HG03457 (cell line): ENCODE measurements at regions not wholly inside any gene's neighbourhood (a gene's known extent, or its start where the extent isn't known, plus 50 kb on each side); places are given as distances from the start of the nearest gene placed in this dataset.
"Not testable (repeated sequence)": the region's sequence is repeated elsewhere in the genome, so short reads cannot be mapped to it uniquely, and the experiment has no call there.

Source experiments
- ATAC-seq: cut with Tn5 transposase; IDR thresholded peaks from one replicate; pipeline ENCODE4 v1.9.1; 2021; ENCODE audit warnings: moderate number of reproducible peaks; ENCODE audit not compliant: unreplicated experiment

- no peak for ATAC-seq
Measured at GRCh38 chr4:83929550-83929949, 393.6 kb downstream of the GPAT3 start.

GRCh38 chr4:83926950-83927349 lies 391.0 kb downstream of the GPAT3 start:
- no peak for ATAC-seq

DNA sequence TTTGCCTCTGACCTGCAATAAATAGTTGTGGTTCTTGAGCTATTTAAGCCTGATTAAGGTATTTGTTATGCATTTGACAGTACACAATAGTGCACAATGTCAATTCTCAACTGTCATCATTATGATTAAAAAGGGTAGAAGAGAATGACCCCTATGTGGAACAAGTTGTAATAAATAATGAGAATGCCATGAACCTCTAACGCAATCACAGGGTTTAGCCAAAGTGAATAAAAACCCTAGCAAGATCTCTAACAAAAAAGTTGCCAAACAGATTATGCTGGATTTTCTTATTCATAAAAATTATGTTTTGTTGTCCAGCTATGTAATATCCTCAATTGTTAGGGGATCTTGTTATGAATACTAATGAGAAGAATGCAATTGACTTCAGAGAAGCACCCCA lies 387.4 kb downstream of the GPAT3 start:
- ATAC-seq = no peak

- no peak for ATAC-seq
Measured at GRCh38 chr4:83922402-83922801, 386.5 kb downstream of the GPAT3 start.

DNA sequence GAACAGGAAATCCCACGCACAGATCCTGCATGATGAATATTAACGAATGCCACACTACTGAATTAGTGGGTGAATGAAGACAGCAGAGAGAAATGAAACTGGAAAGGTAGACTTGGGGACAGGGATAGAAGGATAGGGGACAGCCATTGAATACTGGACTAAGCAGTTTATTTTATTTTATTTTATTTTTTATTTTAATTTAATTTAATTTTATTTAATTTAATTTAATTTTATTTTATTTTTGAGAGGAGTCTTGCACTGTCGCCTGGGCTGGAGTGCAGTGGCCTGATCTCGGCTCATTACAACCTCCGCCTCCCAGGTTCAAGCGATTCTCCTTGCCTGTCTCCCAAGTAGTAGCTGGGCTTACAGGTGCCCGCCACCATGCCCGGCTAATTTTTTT lies 385.2 kb downstream of the GPAT3 start:
- ATAC-seq = no peak

- no peak for ATAC-seq
Measured at GRCh38 chr4:83920375-83920774, 384.5 kb downstream of the GPAT3 start.

DNA sequence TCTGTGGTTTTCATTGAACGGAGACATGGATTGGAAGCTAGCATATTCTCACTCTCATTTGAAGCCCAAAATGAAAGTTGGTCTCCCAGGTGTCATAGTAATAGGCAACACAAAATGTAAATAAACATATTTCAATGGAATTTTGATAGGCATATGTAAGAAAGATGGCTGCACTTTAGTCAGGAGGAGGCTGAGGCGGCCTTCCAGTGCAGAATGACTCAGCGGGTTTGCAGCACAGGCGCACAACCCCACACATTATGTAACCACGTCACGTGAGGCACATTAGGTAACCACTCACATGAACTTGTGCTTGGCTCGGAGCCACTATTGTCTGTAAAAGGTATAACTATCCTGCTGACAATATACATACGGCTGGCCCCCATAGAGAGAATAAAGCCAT lies 381.7 kb downstream of the GPAT3 start:
- ATAC-seq = no peak

DNA sequence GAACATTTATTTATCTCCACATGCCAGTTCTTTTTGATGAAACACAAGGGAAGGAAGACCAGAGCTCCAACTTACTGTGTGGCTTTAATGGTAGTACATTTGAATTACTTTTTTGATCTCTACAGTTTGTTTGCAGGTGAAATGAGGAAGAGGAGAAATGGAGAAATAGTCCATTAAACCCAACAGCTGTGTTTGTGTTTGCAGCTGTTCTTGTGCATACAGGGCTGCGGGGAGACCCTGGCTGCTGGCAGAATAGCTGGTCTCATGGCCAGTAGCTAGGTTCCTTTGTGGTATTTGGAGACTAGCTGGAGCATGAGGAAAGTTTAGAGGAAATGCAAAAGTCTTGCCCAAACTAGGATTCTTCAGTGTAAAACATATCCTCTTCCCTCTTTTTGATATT lies 374.8 kb downstream of the GPAT3 start:
- ATAC-seq = no peak

DNA sequence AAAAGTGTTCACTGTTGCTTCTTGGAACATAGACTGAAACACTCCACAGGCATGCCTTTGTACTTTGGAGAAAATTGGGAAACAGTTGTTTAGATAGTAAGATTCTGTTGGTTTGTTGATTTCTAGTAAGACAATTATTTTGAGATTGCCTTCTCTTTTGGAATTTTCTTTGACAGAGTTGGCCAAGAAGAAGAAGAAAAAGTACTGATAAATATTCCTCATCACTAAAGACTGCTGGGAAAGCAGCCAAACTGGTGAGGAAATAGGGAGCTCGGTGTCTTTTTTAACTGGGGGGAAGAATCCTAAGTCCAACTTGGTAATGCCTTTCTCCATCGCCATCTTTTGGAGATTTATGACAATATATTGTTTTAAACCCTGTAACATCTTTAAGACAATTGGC lies 370.7 kb downstream of the GPAT3 start:
- ATAC-seq = no peak

GRCh38 chr4:83905952-83906351 lies 370.0 kb downstream of the GPAT3 start:
- no peak for ATAC-seq

DNA sequence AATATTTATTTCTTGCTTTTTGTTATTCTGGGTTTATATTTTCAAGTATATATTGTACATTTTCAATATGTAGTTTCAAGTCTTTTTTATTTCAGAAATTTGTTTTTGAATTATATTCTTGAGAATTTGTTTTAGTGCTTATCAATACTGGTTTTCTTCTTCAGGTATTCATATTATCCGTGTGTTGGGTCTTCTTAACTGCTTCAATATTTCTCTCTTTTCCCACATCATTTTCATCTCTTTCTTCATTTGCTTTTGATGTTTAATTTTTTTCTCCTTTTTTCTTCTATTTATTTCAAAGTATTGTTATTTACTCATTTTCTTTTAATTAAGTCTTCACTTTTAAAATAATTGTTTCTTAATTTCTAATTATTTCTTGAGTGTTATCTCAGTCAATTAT lies 367.8 kb downstream of the GPAT3 start:
- ATAC-seq = not testable (repeated sequence)

DNA sequence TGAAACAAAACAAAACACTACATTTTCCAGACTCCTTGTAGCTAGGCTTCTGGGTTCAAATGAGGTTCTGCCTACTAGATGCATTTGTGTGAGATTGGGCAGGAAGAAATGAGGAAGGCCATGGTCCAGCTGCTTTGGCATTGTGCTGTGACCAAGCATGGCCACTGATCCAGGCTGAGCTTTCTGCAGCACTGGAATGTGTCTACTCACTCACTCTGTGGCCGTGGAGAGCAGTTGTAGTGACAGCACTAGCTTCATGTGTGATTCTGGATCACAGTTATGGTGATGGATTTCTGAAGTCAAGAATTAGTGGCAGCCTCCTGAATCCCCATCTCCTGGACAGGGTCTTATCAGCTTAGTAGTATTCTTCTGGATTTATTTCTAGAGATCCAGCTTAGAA lies 358.9 kb downstream of the GPAT3 start:
- no peak for ATAC-seq

DNA sequence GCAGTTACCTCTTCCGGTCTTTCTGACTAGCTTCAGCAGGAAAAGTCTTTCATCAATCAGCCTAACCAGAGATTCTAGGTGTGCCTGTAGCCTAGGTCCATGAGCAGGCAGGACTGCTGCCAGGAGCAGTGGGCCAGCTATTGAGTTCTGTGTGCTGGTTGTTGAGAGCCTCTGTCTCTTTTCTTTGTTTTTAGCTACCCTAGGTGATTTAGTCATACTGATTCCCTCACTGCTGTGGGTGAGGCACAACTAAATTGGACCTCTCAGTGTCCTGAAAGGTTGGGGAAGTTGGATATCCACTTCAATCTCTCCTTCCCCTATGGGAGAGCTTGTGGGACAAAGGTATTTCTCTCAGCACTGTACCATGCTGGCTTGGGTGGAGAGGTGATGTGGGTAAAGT lies 354.9 kb downstream of the GPAT3 start:
- ATAC-seq = no peak

DNA sequence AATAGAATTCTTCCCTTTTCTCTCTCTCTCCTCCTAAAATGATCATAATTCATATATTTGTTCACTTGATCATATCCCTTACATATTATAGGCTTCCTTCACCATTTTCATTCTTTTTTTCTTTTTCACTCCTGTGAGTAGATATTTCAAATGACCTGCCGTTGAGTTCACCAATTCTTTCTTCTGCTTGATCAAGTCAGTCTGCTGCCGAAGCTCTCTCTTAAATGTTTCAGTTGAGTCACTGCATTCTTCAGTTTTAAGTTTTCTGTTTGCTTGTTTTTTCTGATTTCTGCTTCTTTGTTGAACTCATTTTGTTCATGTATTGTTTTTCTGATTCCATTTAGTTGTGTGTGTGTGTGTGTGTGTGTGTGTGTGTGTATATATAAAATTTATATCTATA lies 354.3 kb downstream of the GPAT3 start:
- ATAC-seq = no peak

- no peak for ATAC-seq
Measured at GRCh38 chr4:83889802-83890201, 353.9 kb downstream of the GPAT3 start.

DNA sequence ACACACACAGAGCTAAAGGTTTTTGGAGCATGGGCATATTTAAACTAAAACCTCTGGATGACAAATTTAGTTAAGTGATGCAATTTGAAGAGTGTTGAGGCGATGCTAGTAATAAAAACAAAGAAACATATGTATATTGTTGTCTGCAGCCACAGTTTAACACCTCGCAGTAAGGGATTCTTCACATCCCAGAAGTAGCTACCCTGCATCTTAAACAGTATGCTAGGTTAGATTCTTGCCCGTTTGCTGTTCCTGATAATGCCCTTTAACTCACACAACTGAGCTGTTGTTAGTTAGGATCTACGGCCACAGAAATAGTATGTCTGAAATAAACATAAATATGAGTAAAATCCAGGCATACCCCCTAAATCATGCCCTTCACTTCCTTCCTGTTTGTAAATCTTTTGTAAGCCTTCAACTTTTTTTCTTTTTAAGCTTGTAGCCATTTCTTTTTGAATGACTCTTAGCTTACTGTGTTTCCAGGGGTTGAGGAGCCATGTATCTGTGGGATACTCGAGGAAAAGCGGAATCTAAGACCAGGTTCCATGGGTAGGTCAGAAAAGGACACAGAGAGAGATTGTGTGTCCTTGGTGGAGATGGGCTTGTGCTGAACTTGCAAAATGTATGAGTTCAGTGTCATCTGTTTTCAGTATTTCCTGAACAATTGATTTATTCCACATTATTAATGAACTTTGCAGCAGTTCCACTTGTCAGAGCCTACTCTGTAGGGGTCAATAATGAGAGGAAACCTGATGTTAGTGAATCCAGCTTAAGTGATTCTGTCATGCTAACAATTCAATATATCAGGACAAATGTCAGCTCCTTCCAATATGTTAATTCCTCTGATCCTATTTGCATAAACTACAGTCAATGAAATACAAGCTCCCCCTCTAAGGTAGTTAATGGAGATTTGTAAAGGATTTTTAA lies 349.6 kb downstream of the GPAT3 start:
- no peak for ATAC-seq

GRCh38 chr4:83876047-83876446 lies 340.1 kb downstream of the GPAT3 start:
- ATAC-seq = no peak

DNA sequence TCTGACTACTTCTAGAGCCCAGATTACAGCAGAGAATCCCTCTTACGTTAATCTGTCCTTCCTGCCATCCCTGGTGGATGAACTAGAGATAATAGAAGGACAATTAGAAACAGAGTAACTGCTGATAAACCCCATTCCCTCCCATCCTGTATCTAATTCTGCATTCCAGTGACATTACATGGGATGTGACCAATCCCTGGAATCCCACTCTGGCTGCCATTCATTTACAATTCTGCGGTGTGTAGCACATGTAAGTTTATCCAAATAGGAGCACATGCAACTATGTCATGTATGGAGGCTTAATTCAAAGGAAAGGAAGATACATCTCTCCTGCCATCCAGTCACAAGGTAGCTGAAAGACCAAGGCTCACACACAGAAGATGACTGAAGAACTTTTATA lies 339.5 kb downstream of the GPAT3 start:
- ATAC-seq = no peak

DNA sequence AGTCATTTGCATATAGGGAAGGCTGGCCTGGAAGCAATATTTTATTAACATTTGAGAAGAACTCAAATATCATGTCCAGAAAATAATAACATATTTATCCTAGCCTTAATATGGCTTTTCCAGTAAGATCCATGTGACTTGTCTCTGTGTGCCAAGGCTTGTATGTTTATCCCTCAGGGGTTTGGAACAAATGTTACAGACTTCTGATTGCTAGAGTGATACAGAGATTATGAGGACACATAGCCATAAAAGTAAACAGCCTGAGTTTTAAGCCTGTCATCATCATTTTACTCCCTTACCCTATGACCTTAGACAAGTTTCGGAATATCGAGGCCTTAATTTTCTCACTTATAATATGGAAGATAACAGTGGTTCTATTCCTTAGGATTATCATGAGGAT lies 338.1 kb downstream of the GPAT3 start:
- no peak for ATAC-seq

DNA sequence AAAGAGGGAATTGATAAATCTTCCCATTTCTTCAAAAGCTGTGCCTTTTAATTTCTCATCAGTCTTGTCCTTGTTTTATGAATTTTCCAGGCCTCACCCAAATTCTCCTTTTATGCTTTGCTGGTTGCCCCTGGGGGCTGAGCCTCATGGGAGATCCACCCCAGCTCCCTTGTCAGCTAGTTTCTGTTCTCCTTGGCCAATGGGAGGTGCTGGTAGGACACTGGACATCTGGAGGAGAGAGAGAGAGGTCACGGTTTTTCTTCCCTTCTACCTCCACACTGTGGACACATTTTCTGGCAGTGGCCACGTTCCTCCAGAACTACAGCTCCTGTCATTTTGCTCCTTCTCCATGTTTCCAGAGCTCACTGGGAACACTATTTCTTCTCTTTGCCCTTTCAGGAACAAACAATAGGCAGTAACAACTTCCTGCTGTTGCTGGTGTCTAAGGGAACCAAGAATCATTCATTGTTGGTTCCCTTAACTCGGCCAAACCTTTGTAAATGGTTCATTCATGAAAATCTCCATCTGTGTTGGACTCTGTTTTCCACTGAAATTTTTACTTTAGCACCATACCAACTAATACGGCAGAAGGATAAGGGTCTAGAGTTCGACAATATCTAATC lies 334.5 kb downstream of the GPAT3 start:
- ATAC-seq = no peak

GRCh38 chr4:83866834-83867621 lies 331.1 kb downstream of the GPAT3 start:
- ATAC-seq = no peak
